HEK293 (cell line): ENCODE measurements at regions not wholly inside any gene's neighbourhood (a gene's known extent, or its start where the extent isn't known, plus 50 kb on each side); places are given as distances from the start of the nearest gene placed in this dataset.
A peak's percentile ranks its signal among the peaks of the same experiment; 100 is the strongest.
"Not testable (repeated sequence)": the region's sequence is repeated elsewhere in the genome, so short reads cannot be mapped to it uniquely, and the experiment has no call there.

Source experiments
- CTCF ChIA-PET: fragments of 350-600 bp; formaldehyde crosslinking; extraction: SDS; loops from one replicate; lab custom pipeline; 2021; ENCODE audit warnings: antibody characterized with exemption; lab: Yijun Ruan, JAX
- POLR2A ChIA-PET: fragments of 300-600 bp; formaldehyde crosslinking; extraction: SDS; loops from one replicate; lab custom pipeline; 2020; ENCODE audit warnings: antibody characterized with exemption, inconsistent platforms; lab: Yijun Ruan, JAX
- H3K27ac ChIP-seq: fragments of 200-500 bp; sonication (Bioruptor generic); 2 replicates; pipeline ENCODE4 v1.5.1; 2014; ENCODE audit warnings: low read depth, low read length, control low read depth, inconsistent platforms; ENCODE audit errors: extremely low read depth
- H3K36me3 ChIP-seq, 2 experiments: fragments of 200-500 bp in 1 of 2; sonication (Bioruptor generic) in 1 of 2; 1 replicate in 1 of 2; 2 replicates in 1 of 2; pipeline ENCODE4 v1.5.1; 2014 to 2017; ENCODE audit warnings: inconsistent platforms in 2 of 2, low read length in 2 of 2; ENCODE audit not compliant: control insufficient read depth in 2 of 2, insufficient read depth in 1 of 2
- H3K4me1 ChIP-seq: fragments of 200-500 bp; sonication (Bioruptor generic); 2 replicates; pipeline ENCODE4 v1.5.1; 2014; ENCODE audit warnings: mild to moderate bottlenecking, low read length, inconsistent platforms; ENCODE audit not compliant: control insufficient read depth, insufficient read depth
- H3K4me3 ChIP-seq: 2 replicates; pipeline ENCODE4 v1.5.1; 2011; ENCODE audit warnings: low read depth, mild to moderate bottlenecking, control low read depth, low read length, moderate library complexity
- H3K9me3 ChIP-seq: fragments of 200-500 bp; sonication (Bioruptor generic); 2 replicates; pipeline ENCODE4 v1.5.1; 2014; ENCODE audit warnings: low read depth, low read length, inconsistent platforms; ENCODE audit not compliant: control insufficient read depth, insufficient read depth
- BCL11A ChIP-seq: fragments of 450-650 bp; formaldehyde crosslinking; IDR thresholded peaks from 2 replicates; pipeline ENCODE4 v1.5.1; 2016; ENCODE audit warnings: low read depth, missing biosample characterization, missing genetic modification characterization
- BCL11B ChIP-seq: fragments of 450-650 bp; formaldehyde crosslinking; IDR thresholded peaks from 2 replicates; pipeline ENCODE4 v1.5.1; 2016; ENCODE audit warnings: low read depth, missing biosample characterization, missing genetic modification characterization
- CTCF ChIP-seq: fragments of 450-650 bp; formaldehyde crosslinking; IDR thresholded peaks from 2 replicates; pipeline ENCODE4 v1.5.1; 2016; ENCODE audit warnings: missing biosample characterization, missing genetic modification characterization
- TCF7L2 ChIP-seq: IDR thresholded peaks from 2 replicates; pipeline ENCODE4 v1.6.1; 2011; ENCODE audit warnings: low read depth, mild to moderate bottlenecking, inconsistent platforms, low read length, moderate library complexity, borderline replicate concordance
- YY2 ChIP-seq: fragments of 450-650 bp; formaldehyde crosslinking; IDR thresholded peaks from 2 replicates; pipeline ENCODE4 v1.5.1; 2016; ENCODE audit warnings: missing biosample characterization, missing genetic modification characterization
- ZIC2 ChIP-seq: fragments of 450-650 bp; formaldehyde crosslinking; IDR thresholded peaks from 2 replicates; pipeline ENCODE4 v1.5.1; 2016; ENCODE audit warnings: missing biosample characterization, missing genetic modification characterization
- ZNF114 ChIP-seq: fragments of 450-650 bp; formaldehyde crosslinking; IDR thresholded peaks from 2 replicates; pipeline ENCODE4 v1.5.0; 2017; ENCODE audit warnings: missing biosample characterization, missing genetic modification characterization
- ZNF121 ChIP-seq: fragments of 450-650 bp; formaldehyde crosslinking; IDR thresholded peaks from 2 replicates; pipeline ENCODE4 v1.5.1; 2016; ENCODE audit warnings: missing biosample characterization, missing genetic modification characterization
- ZNF146 ChIP-seq: fragments of 450-650 bp; formaldehyde crosslinking; IDR thresholded peaks from 2 replicates; pipeline ENCODE4 v1.5.1; 2016; ENCODE audit warnings: missing biosample characterization, missing genetic modification characterization
- ZNF19 ChIP-seq: fragments of 450-650 bp; formaldehyde crosslinking; IDR thresholded peaks from 2 replicates; pipeline ENCODE4; 2016; ENCODE audit warnings: missing biosample characterization, missing genetic modification characterization, low read depth
- ZNF311 ChIP-seq: fragments of 450-650 bp; formaldehyde crosslinking; IDR thresholded peaks from 2 replicates; pipeline ENCODE4 v1.5.1; 2017; ENCODE audit warnings: missing biosample characterization, missing genetic modification characterization, borderline replicate concordance
- ZNF335 ChIP-seq: fragments of 450-650 bp; formaldehyde crosslinking; conservative IDR thresholded peaks from 2 replicates; pipeline ENCODE4 v1.5.1; 2016; ENCODE audit warnings: missing biosample characterization, missing genetic modification characterization
- ZNF394 ChIP-seq: fragments of 450-650 bp; formaldehyde crosslinking; IDR thresholded peaks from 2 replicates; pipeline ENCODE4 v1.5.1; 2016; ENCODE audit warnings: missing biosample characterization, missing genetic modification characterization, mild to moderate bottlenecking, moderate library complexity, borderline replicate concordance
- ZNF404 ChIP-seq: fragments of 450-650 bp; formaldehyde crosslinking; IDR thresholded peaks from 2 replicates; pipeline ENCODE4 v1.5.1; 2017; ENCODE audit warnings: missing biosample characterization, missing genetic modification characterization
- ZNF549 ChIP-seq: fragments of 450-650 bp; IDR thresholded peaks from 2 replicates; pipeline ENCODE4 v1.5.1; 2018; ENCODE audit warnings: missing biosample characterization, missing genetic modification characterization, mild to moderate bottlenecking, inconsistent platforms, moderate library complexity
- ZNF555 ChIP-seq: fragments of 450-650 bp; formaldehyde crosslinking; conservative IDR thresholded peaks from 2 replicates; pipeline ENCODE4 v1.5.1; 2017; ENCODE audit warnings: missing biosample characterization, mild to moderate bottlenecking, missing genetic modification characterization, inconsistent platforms
- ZNF560 ChIP-seq: fragments of 450-650 bp; formaldehyde crosslinking; IDR thresholded peaks from 2 replicates; pipeline ENCODE4 v1.5.1; 2017; ENCODE audit warnings: missing biosample characterization, missing genetic modification characterization, borderline replicate concordance
- ZNF654 ChIP-seq: fragments of 450-650 bp; formaldehyde crosslinking; IDR thresholded peaks from 2 replicates; pipeline ENCODE4 v1.5.1; 2016; ENCODE audit warnings: low read depth, missing biosample characterization, missing genetic modification characterization
- ZNF747 ChIP-seq: fragments of 450-650 bp; formaldehyde crosslinking; IDR thresholded peaks from 2 replicates; pipeline ENCODE4 v1.5.1; 2016; ENCODE audit warnings: missing biosample characterization, missing genetic modification characterization
- ZXDB ChIP-seq: fragments of 450-650 bp; formaldehyde crosslinking; IDR thresholded peaks from 2 replicates; pipeline ENCODE4 v1.5.1; 2016; ENCODE audit warnings: missing biosample characterization, missing genetic modification characterization
- TF ChIP-seq, protein P1 (sequence below): fragments of 450-650 bp; formaldehyde crosslinking; IDR thresholded peaks from 2 replicates; pipeline ENCODE4 v1.5.1; 2017; ENCODE audit warnings: missing biosample characterization, missing genetic modification characterization

- CTCF ChIA-PET: interaction anchor here (1.0 kb wide), 1 partner anchor 9 kb away, joined by 3 read pairs; no protein-coding TSS in a partner anchor
- no peak for TF ChIP-seq YY2
- TF ChIP-seq ZNF114 (tag by site-specific recombination): no peak
- no peaks in the 10 kb centered on the region for H3K4me1 ChIP-seq
- POLR2A ChIA-PET: no interaction called here
- H3K27ac ChIP-seq: no peak overlapping the region
- no peaks in the 10 kb centered on the region for H3K9me3 ChIP-seq
- no peaks in the 10 kb centered on the region for H3K36me3 ChIP-seq
- no peak overlapping the region for H3K4me3 ChIP-seq
Observed at GRCh38 chr14:30275604-30276003, 283.4 kb upstream of the G2E3 start.

- ChIA-PET CTCF (no interaction called here), POLR2A (no interaction called here)
- H3K4me3 ChIP-seq: no peak overlapping the region
- H3K9me3 ChIP-seq: no peaks in the 10 kb centered on the region
- H3K27ac ChIP-seq: no peak overlapping the region
- no peak for TF ChIP-seq ZNF335 (tag by site-specific recombination)
- TF ChIP-seq, protein P1, sequence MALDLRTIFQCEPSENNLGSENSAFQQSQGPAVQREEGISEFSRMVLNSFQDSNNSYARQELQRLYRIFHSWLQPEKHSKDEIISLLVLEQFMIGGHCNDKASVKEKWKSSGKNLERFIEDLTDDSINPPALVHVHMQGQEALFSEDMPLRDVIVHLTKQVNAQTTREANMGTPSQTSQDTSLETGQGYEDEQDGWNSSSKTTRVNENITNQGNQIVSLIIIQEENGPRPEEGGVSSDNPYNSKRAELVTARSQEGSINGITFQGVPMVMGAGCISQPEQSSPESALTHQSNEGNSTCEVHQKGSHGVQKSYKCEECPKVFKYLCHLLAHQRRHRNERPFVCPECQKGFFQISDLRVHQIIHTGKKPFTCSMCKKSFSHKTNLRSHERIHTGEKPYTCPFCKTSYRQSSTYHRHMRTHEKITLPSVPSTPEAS (tag by site-specific recombination): no peak
- no peak for TF ChIP-seq ZNF121
- TF ChIP-seq TCF7L2: no peak
- TF ChIP-seq ZIC2 (tag by site-specific recombination): no peak
- TF ChIP-seq ZXDB: no peak
- no peak for TF ChIP-seq ZNF747 (tag by site-specific recombination)
- TF ChIP-seq ZNF404: no peak
- TF ChIP-seq ZNF549: no peak
- TF ChIP-seq ZNF19: no peak
- no peak for TF ChIP-seq ZNF394 (tag by site-specific recombination)
- H3K4me1 ChIP-seq: no peaks in the 10 kb centered on the region
- H3K36me3 ChIP-seq: no peaks in the 10 kb centered on the region
Observed at GRCh38 chr14:30277268-30277667, 281.7 kb upstream of the G2E3 start.

GRCh38 chr14:30278856-30279255, 280.1 kb upstream of the G2E3 start:
- CTCF ChIA-PET: not testable (repeated sequence)
- peak; percentile 66 for TF ChIP-seq ZNF146 (tag by site-specific recombination)
- TF ChIP-seq, all 188 proteins: peak for 1; not testable (repeated sequence) for 187
- H3K4me3 ChIP-seq, H3K4me1 ChIP-seq, POLR2A ChIA-PET, H3K27ac ChIP-seq, H3K36me3 ChIP-seq, H3K9me3 ChIP-seq: not testable (repeated sequence)

DNA sequence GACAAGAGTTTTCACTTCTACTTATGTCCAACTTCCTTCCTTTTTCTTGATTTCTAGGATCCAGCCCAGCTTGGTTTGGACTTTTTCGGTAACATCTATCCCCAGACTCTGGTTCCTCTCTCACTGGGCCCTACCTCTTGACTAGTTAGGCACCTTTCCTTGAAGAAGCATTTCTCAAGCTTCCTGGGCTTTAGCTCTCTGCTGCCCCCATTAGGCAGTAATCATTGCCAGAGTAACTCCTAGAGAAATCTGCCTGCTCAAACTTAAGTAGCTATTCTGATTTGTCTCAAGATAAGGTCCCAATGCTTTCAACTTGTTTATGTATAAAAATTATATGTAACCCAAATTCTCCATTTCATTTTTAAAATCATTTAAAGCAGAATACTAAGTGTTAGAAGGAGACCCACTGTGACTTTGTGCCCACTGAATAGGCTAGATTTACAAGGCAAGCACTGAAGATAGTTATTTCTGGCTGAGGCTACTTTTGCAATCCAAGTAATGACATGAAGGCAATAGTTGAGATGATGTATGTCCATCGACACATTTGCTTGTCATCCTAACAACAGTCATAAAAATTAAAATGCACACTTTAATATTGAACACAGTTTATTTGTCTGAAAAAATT, 275.0 kb upstream of the G2E3 start:
- Histone ChIP-seq H3K9me3 (no peaks in the 10 kb centered on the region), H3K36me3 (no peaks in the 10 kb centered on the region), H3K27ac (no peak overlapping the region), H3K4me3 (no peak overlapping the region), H3K4me1 (no peaks in the 10 kb centered on the region)
- ChIA-PET POLR2A (interaction anchor here (0.9 kb wide), 1 partner anchor 14 kb away, joined by 4 read pairs; no protein-coding TSS in a partner anchor), CTCF (interaction anchor here (0.5 to 5.8 kb wide), 27 partner anchors 9 to 1532 kb away, joined by 3 to 80 read pairs (median 3); no protein-coding TSS in a partner anchor)
- peak; percentile 15; the same call in 1 of the 2 replicates for TF ChIP-seq ZNF654
- TF ChIP-seq ZNF560 (tag by site-specific recombination): no peak
- TF ChIP-seq ZNF311 (tag by site-specific recombination): no peak
- TF ChIP-seq CTCF (tag by site-specific recombination): peak; percentile 44; the same call in 1 of the 2 replicates
- no peak for TF ChIP-seq BCL11A (tag by site-specific recombination)
- TF ChIP-seq ZNF335 (tag by site-specific recombination): no peak
- no peak for TF ChIP-seq BCL11B
- TF ChIP-seq ZNF555 (tag by site-specific recombination): no peak
